ENCODE measurements at regions not wholly inside any gene's neighbourhood (a gene's known extent, or its start where the extent isn't known, plus 50 kb on each side); places are given as distances from the start of the nearest gene placed in this dataset.
"Not testable (repeated sequence)": the region's sequence is repeated elsewhere in the genome, so short reads cannot be mapped to it uniquely, and the experiment has no call there.

DNA sequence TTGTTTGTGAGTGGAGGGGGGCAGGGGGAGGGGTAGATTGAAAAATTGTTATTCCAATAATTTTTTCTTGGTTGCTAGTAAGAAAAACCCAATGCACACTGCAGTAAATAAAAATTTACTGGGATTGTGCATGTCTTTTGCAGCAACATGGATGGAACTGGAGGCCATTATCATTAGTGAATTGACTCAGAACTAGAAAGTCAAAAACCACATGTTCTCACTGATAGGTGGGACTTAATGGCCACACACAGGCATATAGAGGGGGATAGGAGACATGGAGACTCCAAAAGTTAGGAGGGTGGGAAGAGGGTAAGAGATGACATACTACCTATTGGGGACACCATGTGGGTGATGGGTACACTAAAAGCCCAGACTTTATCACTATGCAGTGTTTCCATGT is 67.2 kb downstream of the BUB3 start:
- no peak for DNase-seq (ENCODE audit: low read depth)

DNA sequence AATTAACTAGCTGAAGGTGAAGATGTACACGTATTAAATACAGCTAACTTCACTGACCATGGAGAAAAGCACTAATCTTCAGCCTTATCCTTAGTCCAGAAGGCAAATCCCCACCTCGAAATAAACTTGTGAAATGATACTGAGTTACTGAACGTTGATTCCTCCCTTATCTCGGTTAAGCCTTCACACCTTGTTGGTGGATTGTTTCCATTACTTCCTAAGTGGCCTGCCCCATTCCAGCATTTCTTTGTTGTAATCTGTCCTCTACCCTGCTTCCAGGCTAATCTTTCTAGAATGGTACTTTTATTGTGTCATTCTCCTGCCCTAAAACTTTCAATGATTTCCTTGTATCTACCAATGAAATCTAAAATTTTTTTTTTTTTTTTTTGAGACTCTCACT is 68.6 kb downstream of the BUB3 start:
- DNase-seq (ENCODE audit: low read depth), result no peak

DNA sequence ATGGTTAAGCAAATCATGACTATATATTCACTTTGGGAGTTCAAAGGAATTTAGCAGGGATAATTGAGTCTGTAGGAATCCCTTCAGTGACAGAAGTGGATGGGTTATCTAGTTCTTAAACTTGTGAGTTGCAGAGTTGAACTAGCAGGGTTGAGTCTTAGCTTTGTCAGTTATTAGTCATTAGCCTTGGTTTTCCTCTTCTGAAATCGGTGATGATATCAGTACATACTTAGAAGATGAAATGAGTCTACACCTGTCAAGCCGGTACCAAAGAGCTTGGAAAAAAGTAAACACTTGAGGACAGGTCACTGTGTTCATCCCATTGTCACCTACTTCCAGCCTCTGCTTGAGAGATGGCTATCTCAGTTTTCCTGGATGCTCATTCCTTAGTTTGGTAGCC is 73.5 kb downstream of the BUB3 start:
- no peak for DNase-seq (ENCODE audit: low read depth)

DNA sequence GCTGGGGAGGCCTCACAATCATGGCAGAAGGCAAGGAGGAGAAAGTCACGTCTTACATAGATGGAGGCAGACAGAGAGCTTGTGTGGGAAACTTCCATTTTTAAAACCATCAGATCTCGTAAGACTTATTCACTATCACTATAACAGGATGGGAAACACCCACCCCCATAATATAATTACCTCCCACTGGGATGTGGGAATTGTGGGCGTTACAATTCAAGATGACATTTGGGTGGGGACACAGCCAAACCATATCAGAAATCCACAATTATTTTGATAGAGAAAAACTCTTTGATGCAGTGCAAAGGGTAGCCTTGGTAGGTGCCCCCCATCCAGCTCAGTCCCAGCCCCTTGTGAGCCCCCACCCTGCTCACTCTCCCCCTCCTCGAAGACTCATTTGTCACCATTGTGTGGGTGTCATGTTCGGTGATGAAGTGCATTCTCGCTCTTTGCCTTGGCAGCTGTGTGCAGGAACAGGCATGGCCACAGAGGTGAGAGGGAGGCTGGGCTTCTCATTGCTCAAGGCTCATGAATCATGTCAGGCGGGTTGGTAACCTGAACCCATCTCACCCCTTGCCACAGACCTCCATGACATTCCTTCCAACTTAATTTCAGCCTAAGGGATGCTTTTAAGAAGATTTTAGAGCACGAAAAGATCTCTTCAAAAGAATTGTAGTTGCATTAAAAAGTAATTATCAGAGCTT is 75.9 kb downstream of the BUB3 start:
- no peak for DNase-seq (ENCODE audit: low read depth)

DNA sequence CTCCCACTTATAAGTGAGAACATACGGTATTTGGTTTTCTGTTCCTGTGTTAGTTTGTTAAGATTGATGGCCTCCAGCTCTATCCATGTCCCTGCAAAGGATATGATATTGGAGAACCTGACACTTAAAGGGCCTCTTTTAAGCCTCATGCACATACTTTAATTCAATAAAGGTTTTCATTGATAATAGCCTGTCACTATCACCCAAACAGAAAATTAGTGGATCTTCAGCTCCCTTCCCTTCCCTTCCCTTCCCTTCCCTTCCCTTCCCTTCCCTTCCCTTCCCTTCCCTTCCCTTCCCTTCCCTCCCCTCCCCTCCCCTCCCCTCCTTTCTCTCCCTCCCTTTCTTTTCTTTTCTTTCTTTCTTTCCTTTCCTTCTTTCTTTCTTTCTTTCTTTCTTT is 78.7 kb downstream of the BUB3 start:
- not testable (repeated sequence) for DNase-seq (ENCODE audit: low read depth)

GRCh38 chr10:123235014-123235413 is 80.8 kb downstream of the BUB3 start:
- not testable (repeated sequence) for DNase-seq (ENCODE audit: low read depth)

DNA sequence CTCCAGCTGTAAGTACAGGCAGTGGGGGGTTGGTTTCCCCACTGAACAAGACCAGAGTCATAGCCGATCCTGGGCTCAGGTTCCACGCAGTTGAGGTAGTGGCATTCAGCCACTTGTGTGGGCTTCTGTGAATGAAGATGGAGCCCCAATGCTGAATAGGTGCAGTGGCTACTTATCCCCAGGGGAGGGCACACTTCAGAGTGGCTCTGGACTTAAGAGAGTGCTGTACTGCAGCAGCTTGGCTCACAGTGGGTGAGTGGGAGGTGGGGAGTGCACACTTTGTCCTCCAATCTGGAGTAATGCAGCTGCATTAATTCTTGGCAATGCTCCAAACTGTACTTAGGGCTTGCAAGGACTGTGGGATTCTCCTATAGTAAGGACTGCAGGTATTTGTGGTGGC is 81.9 kb downstream of the BUB3 start:
- no peak for DNase-seq (ENCODE audit: low read depth)

- no peak for DNase-seq (ENCODE audit: low read depth)
Measured at GRCh38 chr10:123240250-123240649, 86.0 kb downstream of the BUB3 start.

DNA sequence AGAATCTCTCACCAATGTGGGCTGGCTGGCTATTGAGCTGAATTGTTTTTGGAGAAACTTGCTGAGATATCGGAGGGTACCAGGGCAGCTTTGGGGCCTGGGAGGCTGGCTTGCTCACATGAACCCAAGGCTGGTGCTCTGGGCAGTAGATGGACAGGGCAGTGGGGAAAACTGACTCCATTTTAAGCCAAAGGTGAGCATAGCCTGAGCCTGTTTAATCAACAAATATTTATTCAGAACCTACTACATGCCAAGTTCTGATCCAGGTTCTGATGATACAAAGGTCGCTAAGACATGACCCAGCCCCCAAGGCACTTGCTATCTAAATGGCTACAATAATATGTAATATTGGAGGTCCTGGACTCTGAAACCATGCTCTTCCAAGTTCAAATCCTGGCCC is 86.6 kb downstream of the BUB3 start:
- no peak for DNase-seq (ENCODE audit: low read depth)

GRCh38 chr10:123241391-123242141 is 87.4 kb downstream of the BUB3 start:
- DNase-seq (ENCODE audit: low read depth), result no peak

DNA sequence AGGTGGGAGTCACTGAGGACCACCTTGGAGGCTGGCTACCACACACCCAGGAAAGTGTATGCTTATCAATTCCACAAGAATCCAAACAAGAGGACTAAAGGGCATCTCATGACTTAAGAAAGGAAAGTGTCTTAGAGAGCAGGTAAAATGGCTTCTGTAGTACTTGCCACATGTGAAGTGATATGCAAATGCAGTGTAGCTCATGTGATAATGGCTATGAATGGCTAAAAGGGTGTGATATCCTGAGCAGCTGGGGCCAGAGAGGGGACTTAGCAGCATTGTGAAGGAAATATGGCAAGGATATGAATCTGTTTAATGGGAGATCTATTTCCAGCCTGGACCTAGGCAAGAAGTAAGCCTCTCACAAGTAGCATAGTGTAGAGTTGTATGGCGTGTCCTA is 90.5 kb downstream of the BUB3 start:
- DNase-seq (ENCODE audit: low read depth), result no peak

DNA sequence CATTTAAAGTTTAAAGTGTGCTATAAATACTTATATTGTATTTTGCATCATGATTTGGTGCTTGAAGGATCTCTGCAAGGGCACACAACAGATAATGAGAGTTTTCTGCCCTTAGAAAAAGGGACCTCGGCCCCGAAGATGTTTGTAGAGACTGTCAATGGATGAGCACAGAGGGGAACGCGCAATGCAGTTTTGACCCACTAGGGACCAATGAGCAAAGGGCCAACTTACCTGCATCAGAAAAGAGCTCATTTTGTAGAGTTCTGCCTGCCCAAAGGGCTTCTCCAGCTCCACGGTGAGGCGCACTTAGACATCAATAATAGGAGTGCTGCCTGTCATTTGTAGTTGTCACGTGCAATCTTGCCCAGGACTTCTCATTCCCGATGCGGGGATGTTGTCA is 91.1 kb downstream of the BUB3 start:
- no peak for DNase-seq (ENCODE audit: low read depth)

GRCh38 chr10:123249894-123250293 is 95.7 kb downstream of the BUB3 start:
- no peak for DNase-seq (ENCODE audit: low read depth)

- no peak for DNase-seq (ENCODE audit: low read depth)
Measured at GRCh38 chr10:123250640-123251039, 96.4 kb downstream of the BUB3 start.

- DNase-seq (ENCODE audit: low read depth), result no peak
Measured at GRCh38 chr10:123252779-123253178, 98.6 kb downstream of the BUB3 start.

DNA sequence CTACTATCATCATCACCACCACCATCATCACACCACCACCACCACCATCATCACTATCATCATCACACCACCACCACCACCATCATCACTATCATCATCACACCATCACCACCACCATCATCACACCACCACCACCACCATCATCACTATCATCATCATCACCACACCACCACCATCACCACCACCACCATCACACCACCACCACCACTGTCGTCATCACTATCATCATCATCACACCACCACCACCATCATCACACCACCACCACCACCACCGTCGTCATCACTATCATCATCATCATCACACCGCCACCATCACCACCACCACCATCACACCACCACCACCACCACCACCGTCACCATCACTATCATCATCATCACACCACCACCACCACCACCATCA is 100.1 kb downstream of the BUB3 start:
- DNase-seq (ENCODE audit: low read depth), result not testable (repeated sequence)

- DNase-seq (ENCODE audit: low read depth), result no peak
Measured at GRCh38 chr10:123257904-123258456, 103.8 kb downstream of the BUB3 start.

GRCh38 chr10:123259081-123259480 is 104.9 kb downstream of the BUB3 start:
- DNase-seq (ENCODE audit: low read depth), result no peak

DNA sequence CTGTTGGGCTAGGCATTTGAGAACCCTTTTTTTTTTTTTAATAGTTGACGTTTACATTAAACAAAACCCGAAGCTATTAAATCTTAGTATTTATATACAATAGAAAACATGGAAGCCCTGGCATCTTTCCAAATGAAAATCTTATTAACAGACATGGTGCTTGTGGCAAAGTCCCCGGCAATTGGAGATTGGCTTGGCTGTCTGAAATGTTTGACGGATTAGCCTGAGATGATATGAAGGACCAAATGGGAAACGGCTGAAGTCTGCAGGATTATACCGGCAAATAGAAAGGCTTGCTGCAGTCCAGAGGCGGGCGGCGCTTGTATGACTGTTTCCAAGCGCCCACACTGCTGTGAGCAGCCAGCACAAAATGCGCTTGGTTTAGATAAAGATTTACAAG is 105.6 kb downstream of the BUB3 start:
- DNase-seq (ENCODE audit: low read depth), result no peak

- DNase-seq (ENCODE audit: low read depth), result no peak
Measured at GRCh38 chr10:123262456-123262855, 108.3 kb downstream of the BUB3 start.

GRCh38 chr10:123266971-123267370 is 112.8 kb downstream of the BUB3 start:
- no peak for DNase-seq (ENCODE audit: low read depth)

DNA sequence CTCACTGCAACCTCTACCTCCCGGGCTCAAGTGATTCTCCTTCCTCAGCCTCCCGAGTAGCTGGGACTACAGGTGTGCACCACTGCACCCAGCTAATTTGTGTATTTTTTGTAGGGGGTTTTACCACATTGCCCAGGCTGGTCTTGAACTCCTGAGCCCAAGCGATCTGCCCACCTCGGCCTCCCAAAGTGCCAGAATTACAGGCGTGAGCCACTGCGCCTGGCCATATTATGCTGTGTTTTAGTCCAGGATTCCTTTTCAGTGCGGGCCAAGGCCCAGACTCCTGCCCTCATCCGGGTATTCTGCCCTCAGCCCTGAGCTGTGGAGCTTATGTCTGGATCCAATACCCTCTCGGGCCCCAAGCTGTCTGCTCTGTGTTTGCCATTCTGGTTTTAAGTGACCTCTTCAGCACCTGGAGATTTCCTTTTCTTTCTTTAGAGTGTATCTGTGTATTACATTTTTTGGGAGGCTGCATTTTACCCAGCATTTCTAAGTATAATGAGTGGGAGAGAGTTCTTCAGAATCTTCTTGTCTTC is 114.9 kb downstream of the BUB3 start:
- DNase-seq (ENCODE audit: low read depth), result no peak

DNA sequence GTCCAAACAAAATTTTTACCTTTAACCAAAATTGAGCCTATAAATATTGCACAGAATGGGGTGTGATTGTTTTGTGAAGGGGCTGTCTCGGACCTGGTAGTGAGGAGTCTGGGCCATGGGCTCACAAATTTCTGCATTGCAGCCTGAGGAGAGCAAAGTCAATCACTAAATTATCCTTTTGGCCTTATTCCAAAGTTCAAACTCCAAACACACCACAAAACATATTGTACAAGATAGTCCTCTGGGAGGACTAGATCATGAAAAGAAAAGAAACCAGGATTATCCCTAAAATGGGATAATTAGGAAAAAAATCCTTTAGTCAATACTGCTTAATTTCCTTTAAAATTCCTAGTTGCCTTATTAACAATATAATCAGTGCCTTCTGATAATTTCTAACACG is 115.5 kb downstream of the BUB3 start:
- no peak for DNase-seq (ENCODE audit: low read depth)

All from HS-5 (cell line).